H1 (cell line): ENCODE measurements at regions not wholly inside any gene's neighbourhood (a gene's known extent, or its start where the extent isn't known, plus 50 kb on each side); places are given as distances from the start of the nearest gene placed in this dataset.
A peak's percentile ranks its signal among the peaks of the same experiment; 100 is the strongest.

ENCODE experiments used
- CTCF ChIA-PET: fragments of 300-600 bp; sonication (Branson Sonifier 250); formaldehyde crosslinking; loops from one replicate; lab custom pipeline; 2021; ENCODE audit not compliant: partially characterized antibody; lab: Charles Lee
- POLR2A ChIA-PET: fragments of 300-600 bp; sonication (Branson Sonifier 250); formaldehyde crosslinking; loops from one replicate; lab custom pipeline; 2021; ENCODE audit warnings: inconsistent platforms; ENCODE audit not compliant: partially characterized antibody; lab: Charles Lee
- DNase-seq, 2 experiments: peaks; one replicate each; pipeline versions ENCODE4 v3.0.0 to v3.0.0-alpha.2; 2010 to 2022; ENCODE audit warnings: low spot score in 2 of 2, low read depth in 1 of 2, mixed read lengths in 1 of 2
- FAIRE-seq: peaks from 2 replicates; lab custom pipeline; 2011; peaks lifted over from hg19 to GRCh38; lab: Jason Lieb, UNC
- H2AFZ ChIP-seq: 2 replicates; pipeline ENCODE4 v1.8.1; 2012; ENCODE audit warnings: low read length, inconsistent platforms
- H2AK5ac ChIP-seq: 2 replicates; pipeline ENCODE4 v1.6.1; 2013; ENCODE audit warnings: low read depth, low read length
- H2BK120ac ChIP-seq: replicated peaks from 2 replicates; pipeline ENCODE3; 2013; ENCODE audit warnings: low read depth, low read length, inconsistent platforms
- H2BK12ac ChIP-seq: 2 replicates; pipeline ENCODE4 v1.6.1; 2013; ENCODE audit warnings: low read depth, low read length
- H2BK15ac ChIP-seq: 2 replicates; pipeline ENCODE4 v1.6.1; 2013; ENCODE audit warnings: low read length
- H2BK20ac ChIP-seq: 2 replicates; pipeline ENCODE4 v1.6.1; 2013; ENCODE audit warnings: low read length
- H2BK5ac ChIP-seq: 2 replicates; pipeline ENCODE4 v1.6.1; 2013; ENCODE audit warnings: low read depth, low read length
- H3K14ac ChIP-seq: 2 replicates; pipeline ENCODE4 v1.6.1; 2013; ENCODE audit warnings: inconsistent platforms; ENCODE audit not compliant: insufficient read length
- H3K18ac ChIP-seq: 2 replicates; pipeline ENCODE4 v1.6.1; 2013; ENCODE audit warnings: low read length; ENCODE audit errors: extremely low read depth
- H3K23ac ChIP-seq: 2 replicates; pipeline ENCODE4 v1.6.1; 2013; ENCODE audit warnings: inconsistent platforms; ENCODE audit not compliant: insufficient read length
- H3K23me2 ChIP-seq: 2 replicates; pipeline ENCODE4 v1.6.1; 2013; ENCODE audit warnings: low read depth, low read length
- H3K27ac ChIP-seq: 2 replicates; pipeline ENCODE4 v1.6.1; 2011; ENCODE audit warnings: low read depth, low read length, inconsistent platforms
- H3K27me3 ChIP-seq, 4 experiments: replicated peaks in 1 of 4; 1 replicate in 1 of 4; 2 replicates in 3 of 4; pipeline versions ENCODE4 v1.6.1 to v1.8.1; 2011 to 2013; ENCODE audit warnings: low read length in 3 of 4, mild to moderate bottlenecking in 3 of 4, inconsistent platforms in 2 of 4, mixed read lengths in 2 of 4, moderate library complexity in 1 of 4; ENCODE audit not compliant: control insufficient read depth in 3 of 4, insufficient read depth in 3 of 4; ENCODE audit errors: extremely low read depth in 1 of 4
- H3K36me3 ChIP-seq, 4 experiments: 2 replicates each; pipeline versions ENCODE4 v1.6.1 to v1.8.1; 2011 to 2013; ENCODE audit warnings: mild to moderate bottlenecking in 4 of 4, low read length in 3 of 4, moderate library complexity in 2 of 4, control low read depth in 1 of 4, inconsistent platforms in 1 of 4; ENCODE audit not compliant: insufficient read depth in 4 of 4, control insufficient read depth in 2 of 4
- H3K4ac ChIP-seq: replicated peaks from 2 replicates; pipeline ENCODE3; 2013; ENCODE audit warnings: low read length, low read depth, mixed read lengths, inconsistent platforms; ENCODE audit not compliant: insufficient read length
- H3K4me1 ChIP-seq, 4 experiments: replicated peaks in 1 of 4; 1 replicate in 1 of 4; 2 replicates in 3 of 4; pipeline versions ENCODE4 v1.6.1 to v1.8.1; 2011 to 2013; ENCODE audit warnings: low read length in 3 of 4, inconsistent platforms in 2 of 4, mixed read lengths in 1 of 4; ENCODE audit not compliant: insufficient read depth in 4 of 4, control insufficient read depth in 3 of 4
- H3K4me2 ChIP-seq, 2 experiments: 2 replicates each; pipeline versions ENCODE4 v1.6.1 to v1.8.1; 2011 to 2013; ENCODE audit warnings: low read depth in 2 of 2, low read length in 2 of 2, control low read depth in 1 of 2, inconsistent platforms in 1 of 2, mild to moderate bottlenecking in 1 of 2; ENCODE audit not compliant: insufficient read depth in 1 of 2
- H3K4me3 ChIP-seq, 4 experiments: fragments of 200-600, 300-600 bp in 1 of 4; sonication (generic), shearing (Covaris generic), sonication (Bioruptor Twin) in 1 of 4; 2 replicates each; pipeline versions ENCODE4 v1.5.1 to v1.8.1; 2011 to 2016; ENCODE audit warnings: low read length in 4 of 4, low read depth in 3 of 4, control low read depth in 2 of 4, inconsistent platforms in 2 of 4, mild to moderate bottlenecking in 2 of 4, mixed read lengths in 1 of 4, moderate library complexity in 1 of 4; ENCODE audit not compliant: insufficient read depth in 2 of 4; ENCODE audit errors: extremely low read depth in 1 of 4
- H3K56ac ChIP-seq: replicated peaks from 2 replicates; pipeline ENCODE3; 2013; ENCODE audit warnings: low read depth, mild to moderate bottlenecking, mixed read lengths, low read length, inconsistent platforms; ENCODE audit not compliant: insufficient read length
- H3K79me1 ChIP-seq: 2 replicates; pipeline ENCODE4 v1.6.1; 2013; ENCODE audit warnings: low read depth, low read length, control low read depth
- H3K79me2 ChIP-seq, 2 experiments: 2 replicates each; pipeline versions ENCODE4 v1.6.1 to v1.8.1; 2012 to 2013; ENCODE audit warnings: low read length in 2 of 2, mild to moderate bottlenecking in 2 of 2, inconsistent platforms in 1 of 2; ENCODE audit not compliant: insufficient read depth in 2 of 2, control insufficient read depth in 1 of 2
- H3K9ac ChIP-seq, 4 experiments: replicated peaks in 1 of 4; 1 replicate in 1 of 4; 2 replicates in 3 of 4; pipeline versions ENCODE4 v1.6.1 to v1.8.1; 2011 to 2013; ENCODE audit warnings: low read depth in 3 of 4, low read length in 3 of 4, control low read depth in 2 of 4, mild to moderate bottlenecking in 2 of 4, moderate library complexity in 2 of 4, inconsistent platforms in 1 of 4; ENCODE audit errors: extremely low read depth in 1 of 4
- H3K9me3 ChIP-seq, 2 experiments: 2 replicates each; pipeline versions ENCODE4 v1.6.1 to v1.8.1; 2012 to 2013; ENCODE audit warnings: mild to moderate bottlenecking in 2 of 2, moderate library complexity in 2 of 2, control low read depth in 1 of 2, inconsistent platforms in 1 of 2, low read depth in 1 of 2, low read length in 1 of 2, mixed read lengths in 1 of 2; ENCODE audit not compliant: insufficient read depth in 2 of 2
- H4K20me1 ChIP-seq, 2 experiments: replicated peaks in 1 of 2; 2 replicates each; pipeline versions ENCODE3 to v1.8.1; 2011 to 2013; ENCODE audit warnings: inconsistent platforms in 2 of 2, low read length in 2 of 2, mild to moderate bottlenecking in 1 of 2; ENCODE audit not compliant: insufficient read depth in 2 of 2, control insufficient read depth in 1 of 2
- H4K5ac ChIP-seq: 2 replicates; pipeline ENCODE4 v1.6.1; 2013; ENCODE audit warnings: low read length, low read depth, mixed read lengths, inconsistent platforms; ENCODE audit not compliant: insufficient read length
- H4K8ac ChIP-seq: 2 replicates; pipeline ENCODE4 v1.8.0; 2013; ENCODE audit warnings: mild to moderate bottlenecking, moderate library complexity, low read length, inconsistent platforms; ENCODE audit not compliant: insufficient read depth; ENCODE audit errors: extremely low read depth
- H4K91ac ChIP-seq: replicated peaks from 2 replicates; pipeline ENCODE3; 2013; ENCODE audit warnings: low read length, mixed read lengths, inconsistent platforms; ENCODE audit not compliant: insufficient read length
- BACH1 ChIP-seq: IDR thresholded peaks from 2 replicates; pipeline ENCODE4 v1.6.1; 2012; ENCODE audit warnings: low read length, improper control_type of control experiment
- BRCA1 ChIP-seq: IDR thresholded peaks from 2 replicates; pipeline ENCODE4 v1.6.1; 2012; ENCODE audit warnings: low read depth, low read length, improper control_type of control experiment
- CBX5 ChIP-seq: fragments of 300-800, 300-1000 bp; sonication (generic); IDR thresholded peaks from 2 replicates; pipeline ENCODE4 v1.7.1; 2016; ENCODE audit warnings: antibody characterized with exemption, low read length, low read depth
- GABPA ChIP-seq: IDR thresholded peaks from 2 replicates; pipeline ENCODE4 v1.6.1; 2011; ENCODE audit warnings: mild to moderate bottlenecking, low read length, moderate library complexity, borderline replicate concordance; ENCODE audit not compliant: insufficient read depth
- GTF2F1 ChIP-seq: IDR thresholded peaks from 2 replicates; pipeline ENCODE4 v1.6.1; 2012; ENCODE audit warnings: low read depth, low read length, improper control_type of control experiment, borderline replicate concordance
- HDAC6 ChIP-seq: IDR thresholded peaks from one replicate; pipeline ENCODE4 v1.7.1; 2012; ENCODE audit warnings: low read depth, mild to moderate bottlenecking, inconsistent platforms, low read length, moderate library complexity
- MAX ChIP-seq: IDR thresholded peaks from 2 replicates; pipeline ENCODE4 v1.6.1; 2012; ENCODE audit warnings: inconsistent platforms
- PHF8 ChIP-seq: fragments of 200-600 bp; sonication (generic); conservative IDR thresholded peaks from 2 replicates; pipeline ENCODE4 v1.7.1; 2012; ENCODE audit warnings: low read depth, mild to moderate bottlenecking, inconsistent platforms, low read length, moderate library complexity
- POU5F1 ChIP-seq: IDR thresholded peaks from 2 replicates; pipeline ENCODE4 v1.6.1; 2011; ENCODE audit warnings: low read depth, mild to moderate bottlenecking, low read length, moderate library complexity
- SAP30 ChIP-seq: fragments of 300-600 bp; sonication (generic); IDR thresholded peaks from 2 replicates; pipeline ENCODE4 v1.7.1; 2012; ENCODE audit warnings: low read length, moderate library complexity, mild to moderate bottlenecking, inconsistent platforms; ENCODE audit not compliant: insufficient read depth, insufficient replicate concordance
- SIX5 ChIP-seq: IDR thresholded peaks from 2 replicates; pipeline ENCODE4 v1.6.1; 2011; ENCODE audit warnings: mild to moderate bottlenecking, low read depth, low read length
- WGBS, 2 experiments: shearing (Covaris generic) in 1 of 2; methylation state at CpG; one replicate each; pipeline versions ENCODE4 v1.1.6 to v1.1.7; 2013 to 2015; ENCODE audit warnings: low lambda C conversion rate in 2 of 2, mixed read lengths in 2 of 2, inconsistent platforms in 1 of 2, low coverage in 1 of 2, missing lambda C conversion rate in 1 of 2; ENCODE audit not compliant: insufficient replicate concordance in 2 of 2, insufficient coverage in 1 of 2, insufficient read length in 1 of 2; ENCODE audit errors: extremely low coverage in 1 of 2, missing lambda C conversion rate in 1 of 2; 5-methylcytosine and 5-hydroxymethylcytosine counted together

GRCh38 chr7:73977619-73978618, 50.1 kb upstream of the ELN start:
- no peak overlapping the region for H4K5ac ChIP-seq
- H3K9me3 ChIP-seq: no peaks in the 10 kb centered on the region
- CTCF ChIA-PET: interaction anchor here (1.0 to 2.9 kb wide), 14 partner anchors 12 to 113 kb away, joined by 3 to 17 read pairs (median 6); no protein-coding TSS in a partner anchor
- no peak for TF ChIP-seq BACH1
- no peak for TF ChIP-seq POU5F1
- no peak for TF ChIP-seq GABPA
- TF ChIP-seq GTF2F1: no peak
- TF ChIP-seq SIX5: no peak
- TF ChIP-seq HDAC6: no peak
- TF ChIP-seq MAX: no peak
- no peak for TF ChIP-seq BRCA1
- TF ChIP-seq PHF8: no peak
- TF ChIP-seq SAP30: no peak
- TF ChIP-seq CBX5: no peak

More at GRCh38 chr7:73977619-73978618, 50.1 kb upstream of the ELN start:
- Histone ChIP-seq H4K91ac (peak overlapping the region; percentile 73), H3K14ac (no peak overlapping the region), H2BK15ac (peak overlapping the region; percentile 72; the same call in 1 of the 2 replicates), H3K79me2 (no peaks in the 10 kb centered on the region), H3K4me3 (no peak overlapping the region), H3K18ac (no peak overlapping the region), H4K20me1 (no peaks in the 10 kb centered on the region), H3K56ac (no peak overlapping the region), H3K27ac (no peak overlapping the region), H3K23ac (no peak overlapping the region), H3K9ac (peak overlapping the region in 1 of 4 experiments; percentile 18; a peak in 1 of 7 replicates), H2BK5ac (no peak overlapping the region), H3K4me2 (no peak overlapping the region), H2AK5ac (no peak overlapping the region), H3K36me3 (no peaks in the 10 kb centered on the region), H3K23me2 (no peaks in the 10 kb centered on the region; the same call in 1 of the 2 replicates), H3K79me1 (no peaks in the 10 kb centered on the region), H3K4ac (no peak overlapping the region), H4K8ac (no peak overlapping the region), H2BK120ac (no peak overlapping the region), H2BK20ac (no peak overlapping the region), H2BK12ac (peak overlapping the region; percentile 27; the same call in 1 of the 2 replicates), H2AFZ (no peak overlapping the region), H3K4me1 (no peaks in the 10 kb centered on the region; a peak in 1 of 7 replicates), H3K27me3 (no peaks in the 10 kb centered on the region)
- DNase-seq (no peak), FAIRE-seq (no peak)
- 92% methylated on average over 23 of the region's 23 CpGs; no CpG with 5 or more reads in 1 of the 2 experiments for WGBS, 2 experiments
- POLR2A ChIA-PET: no interaction called here
